Thoracic aorta (tissue), 2 donors: ENCODE measurements at regions not wholly inside any gene's neighbourhood (a gene's known extent, or its start where the extent isn't known, plus 50 kb on each side); places are given as distances from the start of the nearest gene placed in this dataset.

Experiments
- ATAC-seq: fragments of 150-250 bp; one replicate; pipeline ENCODE4 v1.8.0; 2017; ENCODE audit warnings: low read depth; ENCODE audit not compliant: insufficient number of reproducible peaks, low FRiP score
- DNase-seq: peaks from one replicate; pipeline ENCODE4 v3.0.0-alpha.2; 2020; ENCODE audit warnings: low spot score
- H3K27ac ChIP-seq, 2 donors: fragments of 200-600 bp; sonication (generic); 1 replicate in 1 of 2; 2 replicates in 1 of 2; pipeline ENCODE4 v1.5.1; 2016; ENCODE audit warnings: mild to moderate bottlenecking in 2 of 2, moderate library complexity in 2 of 2
- H3K27me3 ChIP-seq: fragments of 200-600 bp; sonication (generic); replicated peaks from 2 replicates; pipeline ENCODE4 v1.6.0; 2016; ENCODE audit warnings: mild to moderate bottlenecking; ENCODE audit not compliant: insufficient read depth
- H3K36me3 ChIP-seq: fragments of 200-600 bp; sonication (generic); one replicate; pipeline ENCODE4 v1.5.1; 2016
- H3K4me1 ChIP-seq, 2 donors: fragments of 200-600 bp; sonication (generic); 1 replicate in 1 of 2; 2 replicates in 1 of 2; pipeline versions ENCODE4 v1.5.1 to v1.6.0; 2016; ENCODE audit warnings: low read depth in 2 of 2, mild to moderate bottlenecking in 1 of 2; ENCODE audit not compliant: control insufficient read depth in 1 of 2
- H3K4me3 ChIP-seq: fragments of 200-600 bp; sonication (generic); 2 replicates; pipeline ENCODE4 v1.5.1; 2016; ENCODE audit warnings: mild to moderate bottlenecking
- H3K9me3 ChIP-seq: fragments of 200-600 bp; sonication (generic); 2 replicates; pipeline ENCODE4 v1.5.1; 2016
- TF ChIP-seq, protein P1 (sequence below): fragments of 200-600 bp; sonication (generic); IDR thresholded peaks from one replicate; pipeline ENCODE4 v1.5.1; 2019; ENCODE audit warnings: antibody characterized with exemption

DNA sequence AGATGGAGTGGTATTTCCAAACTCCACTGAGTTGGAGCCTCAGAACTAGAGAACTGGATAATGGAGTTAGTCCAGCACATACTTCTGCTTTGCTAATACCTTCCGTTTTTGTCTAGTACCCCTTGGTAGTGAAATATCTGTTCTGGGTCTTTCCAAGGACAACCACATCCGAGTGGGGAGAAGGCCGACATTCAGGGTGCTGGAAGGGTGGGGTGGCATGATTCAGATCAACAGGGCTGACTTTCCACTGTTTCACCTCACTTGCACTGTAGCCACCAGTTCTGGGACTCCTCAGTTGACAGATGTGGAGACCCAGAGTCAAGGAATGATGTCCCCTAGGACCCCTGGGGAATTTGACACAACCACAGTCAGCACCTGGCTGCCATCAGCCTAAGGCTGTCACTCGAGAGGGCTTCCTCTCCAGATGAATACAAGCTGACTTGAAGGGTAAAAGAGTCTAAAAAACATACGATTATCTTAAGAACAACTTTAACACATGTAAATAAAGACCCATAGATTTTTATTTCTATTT lies 84.8 kb upstream of the HNF1B start:
- ATAC-seq, result no peak
- Histone ChIP-seq H3K9me3 (no peaks in the 10 kb centered on the region), H3K4me3 (no peak overlapping the region), H3K27me3 (no peaks in the 10 kb centered on the region), H3K36me3 (no peaks in the 10 kb centered on the region), H3K4me1 (no peaks in the 10 kb centered on the region), H3K27ac (no peak overlapping the region)
- TF ChIP-seq, protein P1, sequence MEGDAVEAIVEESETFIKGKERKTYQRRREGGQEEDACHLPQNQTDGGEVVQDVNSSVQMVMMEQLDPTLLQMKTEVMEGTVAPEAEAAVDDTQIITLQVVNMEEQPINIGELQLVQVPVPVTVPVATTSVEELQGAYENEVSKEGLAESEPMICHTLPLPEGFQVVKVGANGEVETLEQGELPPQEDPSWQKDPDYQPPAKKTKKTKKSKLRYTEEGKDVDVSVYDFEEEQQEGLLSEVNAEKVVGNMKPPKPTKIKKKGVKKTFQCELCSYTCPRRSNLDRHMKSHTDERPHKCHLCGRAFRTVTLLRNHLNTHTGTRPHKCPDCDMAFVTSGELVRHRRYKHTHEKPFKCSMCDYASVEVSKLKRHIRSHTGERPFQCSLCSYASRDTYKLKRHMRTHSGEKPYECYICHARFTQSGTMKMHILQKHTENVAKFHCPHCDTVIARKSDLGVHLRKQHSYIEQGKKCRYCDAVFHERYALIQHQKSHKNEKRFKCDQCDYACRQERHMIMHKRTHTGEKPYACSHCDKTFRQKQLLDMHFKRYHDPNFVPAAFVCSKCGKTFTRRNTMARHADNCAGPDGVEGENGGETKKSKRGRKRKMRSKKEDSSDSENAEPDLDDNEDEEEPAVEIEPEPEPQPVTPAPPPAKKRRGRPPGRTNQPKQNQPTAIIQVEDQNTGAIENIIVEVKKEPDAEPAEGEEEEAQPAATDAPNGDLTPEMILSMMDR, result no peak
- no peak for DNase-seq

DNA sequence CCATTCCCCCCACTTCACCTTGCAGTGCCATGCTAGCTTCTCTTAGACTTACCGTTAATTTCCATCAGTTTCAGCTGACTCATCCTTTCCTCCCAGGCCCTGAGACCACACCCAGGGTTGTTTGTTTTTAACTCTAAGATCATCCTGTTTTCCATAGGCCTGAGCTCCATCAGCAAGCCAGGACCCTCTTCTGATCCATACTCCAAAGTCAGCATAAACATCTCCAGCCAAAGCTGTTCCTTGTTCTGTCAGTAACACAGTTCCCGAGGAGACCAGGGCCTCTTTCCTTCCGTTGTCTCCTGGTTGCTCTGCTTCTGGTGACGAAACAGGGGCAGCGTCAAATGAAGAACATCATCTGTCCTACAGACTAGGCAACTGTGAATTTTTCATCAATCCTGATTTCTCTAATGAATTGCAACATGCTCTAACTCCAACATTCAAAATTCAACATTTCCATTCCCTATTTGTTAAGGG lies 83.8 kb upstream of the HNF1B start:
- TF ChIP-seq, protein P1, result no peak
- H3K27me3 ChIP-seq, result no peaks in the 10 kb centered on the region
- no peak overlapping the region for H3K4me3 ChIP-seq
- H3K36me3 ChIP-seq, result no peaks in the 10 kb centered on the region
- no peak for ATAC-seq
- no peaks in the 10 kb centered on the region for H3K9me3 ChIP-seq
- no peaks in the 10 kb centered on the region for H3K4me1 ChIP-seq
- no peak for DNase-seq
- H3K27ac ChIP-seq, result no peak overlapping the region

DNA sequence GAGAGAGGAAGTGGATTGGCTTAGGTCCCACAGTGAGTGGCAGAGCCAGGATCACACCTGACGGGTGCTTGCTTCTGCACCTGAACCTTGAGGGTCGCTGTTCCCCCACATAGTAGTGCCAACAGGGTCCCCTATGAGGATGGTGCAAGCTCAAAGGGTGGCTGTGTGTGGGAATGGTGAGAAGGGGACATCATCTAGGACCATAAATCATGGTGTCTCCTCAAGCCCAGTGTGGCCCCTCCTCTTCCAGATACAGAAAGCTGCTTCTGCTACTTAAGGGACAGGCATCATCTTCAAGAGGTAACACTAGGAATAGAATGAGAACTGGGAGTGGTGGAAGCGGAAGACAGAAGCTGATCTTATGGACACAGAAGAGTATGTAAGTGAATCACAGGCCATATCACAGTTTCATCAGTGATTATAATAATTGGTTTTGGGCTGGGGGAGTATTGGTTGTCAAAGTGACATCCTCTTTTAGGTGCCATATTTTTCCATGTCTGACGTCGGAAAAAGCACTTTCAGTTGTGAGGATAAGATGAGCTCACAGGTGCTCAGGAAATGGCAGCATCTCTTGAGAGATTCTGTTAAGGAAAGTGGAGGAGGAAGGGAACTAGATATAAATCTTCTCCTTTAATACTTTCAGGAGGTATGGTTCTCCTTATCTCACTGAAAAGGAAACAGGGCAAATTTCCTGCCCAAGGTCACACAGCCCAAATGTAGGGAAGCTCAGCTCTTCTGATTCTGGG lies 83.2 kb upstream of the HNF1B start:
- ATAC-seq (no peak), DNase-seq (no peak)
- Histone ChIP-seq H3K36me3 (no peaks in the 10 kb centered on the region), H3K4me1 (no peaks in the 10 kb centered on the region), H3K27me3 (no peaks in the 10 kb centered on the region), H3K9me3 (no peaks in the 10 kb centered on the region), H3K4me3 (no peak overlapping the region), H3K27ac (no peak overlapping the region)
- TF ChIP-seq, protein P1, result no peak

DNA sequence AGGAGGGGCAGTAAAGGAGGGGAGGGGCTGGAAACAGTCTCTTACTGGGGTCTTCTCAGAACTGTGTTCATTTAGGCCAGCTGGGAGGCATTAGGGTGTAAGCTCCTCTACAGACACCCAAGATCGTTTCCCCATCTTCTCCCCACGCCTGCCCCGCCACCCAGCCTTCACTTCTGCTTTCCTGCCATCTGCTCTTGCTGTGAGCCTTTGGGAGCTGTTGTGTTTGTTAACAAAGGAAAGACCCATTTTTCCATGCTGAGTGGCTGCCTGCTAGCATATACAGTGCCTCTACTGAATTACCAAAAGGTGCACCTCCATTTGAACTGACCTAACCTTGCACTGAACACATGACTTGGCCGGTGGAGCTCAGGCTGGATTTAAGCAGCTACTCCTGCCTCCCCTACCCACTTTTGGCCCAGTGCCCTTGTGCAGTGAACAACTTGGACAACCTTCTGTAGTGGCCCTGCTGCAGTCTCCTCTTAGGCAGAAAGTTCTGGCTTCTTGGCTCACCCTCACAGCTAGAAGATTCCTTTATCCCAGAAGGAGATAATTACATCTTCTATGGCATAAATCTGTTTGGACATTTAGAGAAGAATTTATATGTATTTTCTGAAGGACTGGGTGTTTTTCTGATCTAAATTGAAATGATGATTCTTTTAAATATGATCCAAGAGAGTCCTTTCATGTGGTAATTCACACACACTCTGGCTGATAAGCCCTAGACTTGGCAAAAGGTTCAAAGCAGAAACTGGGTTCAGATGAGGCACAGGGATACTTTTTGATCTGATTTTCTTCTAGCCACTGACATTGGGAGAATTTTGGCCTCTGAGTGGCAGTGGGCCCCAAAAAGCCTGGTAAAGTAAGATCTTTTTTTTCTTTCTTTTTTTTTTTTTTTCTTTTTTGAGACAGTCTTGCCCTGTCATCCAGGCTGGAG lies 81.9 kb upstream of the HNF1B start:
- no peak overlapping the region for H3K4me3 ChIP-seq
- H3K27ac ChIP-seq, result no peak overlapping the region
- no peaks in the 10 kb centered on the region for H3K9me3 ChIP-seq
- H3K27me3 ChIP-seq, result no peaks in the 10 kb centered on the region
- no peak for ATAC-seq
- H3K36me3 ChIP-seq, result no peaks in the 10 kb centered on the region
- no peak for DNase-seq
- TF ChIP-seq, protein P1, result no peak
- H3K4me1 ChIP-seq, result no peaks in the 10 kb centered on the region

DNA sequence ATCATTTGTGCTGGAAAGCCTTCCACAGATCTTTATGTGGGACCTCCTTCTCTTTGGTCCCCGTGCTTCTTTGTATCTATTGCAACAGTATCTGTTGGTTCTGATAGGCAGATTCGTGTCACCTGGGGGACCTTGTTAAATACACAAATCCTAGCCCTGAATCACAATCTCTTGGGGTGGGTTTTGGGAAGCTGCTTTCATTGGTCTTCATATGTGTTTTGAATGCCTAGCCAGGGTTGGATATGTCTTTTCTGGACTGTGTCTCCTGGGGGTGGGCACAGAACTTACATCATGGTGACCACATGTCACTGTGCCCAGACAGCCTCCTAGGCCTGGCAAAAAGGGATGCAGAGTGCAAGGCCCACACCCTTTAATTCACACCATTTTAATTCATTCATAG lies 81.0 kb upstream of the HNF1B start:
- Histone ChIP-seq H3K27me3 (no peaks in the 10 kb centered on the region), H3K4me1 (no peaks in the 10 kb centered on the region), H3K4me3 (no peak overlapping the region), H3K9me3 (no peaks in the 10 kb centered on the region), H3K36me3 (no peaks in the 10 kb centered on the region), H3K27ac (no peak overlapping the region)
- no peak for DNase-seq
- TF ChIP-seq, protein P1, result no peak
- ATAC-seq, result no peak
